D721Med (cell line): ENCODE measurements at regions not wholly inside any gene's neighbourhood (a gene's known extent, or its start where the extent isn't known, plus 50 kb on each side); places are given as distances from the start of the nearest gene placed in this dataset.
"Not testable (repeated sequence)": the region's sequence is repeated elsewhere in the genome, so short reads cannot be mapped to it uniquely, and the experiment has no call there.

ENCODE experiments used
- DNase-seq: peaks from one replicate; pipeline ENCODE4 v3.0.0; 2011; ENCODE audit warnings: low spot score; ENCODE audit not compliant: insufficient read length
- FAIRE-seq: peaks from 2 replicates; lab custom pipeline; 2011; peaks lifted over from hg19 to GRCh38; lab: Jason Lieb, UNC
- TF ChIP-seq, protein P1 (sequence below): IDR thresholded peaks from 2 replicates; pipeline ENCODE4 v1.5.1; 2012; ENCODE audit warnings: mild to moderate bottlenecking, control low read depth; ENCODE audit not compliant: insufficient read depth; ENCODE audit errors: missing control alignments

DNA sequence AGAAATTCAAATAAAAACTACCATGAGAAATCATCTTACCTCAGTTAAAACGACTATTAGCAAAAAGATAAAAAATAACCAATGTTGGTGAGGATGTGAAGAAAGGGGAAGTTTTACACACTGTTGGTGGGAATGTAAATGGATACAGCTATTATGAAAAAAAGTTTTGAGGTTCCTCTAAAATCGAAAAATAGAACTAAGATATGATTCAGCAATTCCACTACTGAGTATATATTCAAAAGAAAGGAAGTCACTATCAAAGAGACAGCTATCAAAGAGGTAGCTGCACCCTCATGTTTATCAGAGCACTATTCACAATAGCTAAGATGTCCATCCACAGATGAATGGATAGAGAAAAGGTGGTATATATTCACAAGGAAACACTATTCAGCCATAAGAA lies 1888.4 kb downstream of the MAT2B start:
- TF ChIP-seq, protein P1, sequence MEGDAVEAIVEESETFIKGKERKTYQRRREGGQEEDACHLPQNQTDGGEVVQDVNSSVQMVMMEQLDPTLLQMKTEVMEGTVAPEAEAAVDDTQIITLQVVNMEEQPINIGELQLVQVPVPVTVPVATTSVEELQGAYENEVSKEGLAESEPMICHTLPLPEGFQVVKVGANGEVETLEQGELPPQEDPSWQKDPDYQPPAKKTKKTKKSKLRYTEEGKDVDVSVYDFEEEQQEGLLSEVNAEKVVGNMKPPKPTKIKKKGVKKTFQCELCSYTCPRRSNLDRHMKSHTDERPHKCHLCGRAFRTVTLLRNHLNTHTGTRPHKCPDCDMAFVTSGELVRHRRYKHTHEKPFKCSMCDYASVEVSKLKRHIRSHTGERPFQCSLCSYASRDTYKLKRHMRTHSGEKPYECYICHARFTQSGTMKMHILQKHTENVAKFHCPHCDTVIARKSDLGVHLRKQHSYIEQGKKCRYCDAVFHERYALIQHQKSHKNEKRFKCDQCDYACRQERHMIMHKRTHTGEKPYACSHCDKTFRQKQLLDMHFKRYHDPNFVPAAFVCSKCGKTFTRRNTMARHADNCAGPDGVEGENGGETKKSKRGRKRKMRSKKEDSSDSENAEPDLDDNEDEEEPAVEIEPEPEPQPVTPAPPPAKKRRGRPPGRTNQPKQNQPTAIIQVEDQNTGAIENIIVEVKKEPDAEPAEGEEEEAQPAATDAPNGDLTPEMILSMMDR: no peak
- FAIRE-seq (no peak), DNase-seq (no peak)

GRCh38 chr5:165397516-165397915 lies 1892.1 kb downstream of the MAT2B start:
- FAIRE-seq: no peak

GRCh38 chr5:165400086-165400485 lies 1894.7 kb downstream of the MAT2B start:
- peak; percentile 53 for FAIRE-seq
- no peak for DNase-seq
- TF ChIP-seq, protein P1: no peak

More at GRCh38 chr5:165397516-165397915, 1892.1 kb downstream of the MAT2B start:
- DNase-seq: no peak
- TF ChIP-seq, protein P1: no peak

DNA sequence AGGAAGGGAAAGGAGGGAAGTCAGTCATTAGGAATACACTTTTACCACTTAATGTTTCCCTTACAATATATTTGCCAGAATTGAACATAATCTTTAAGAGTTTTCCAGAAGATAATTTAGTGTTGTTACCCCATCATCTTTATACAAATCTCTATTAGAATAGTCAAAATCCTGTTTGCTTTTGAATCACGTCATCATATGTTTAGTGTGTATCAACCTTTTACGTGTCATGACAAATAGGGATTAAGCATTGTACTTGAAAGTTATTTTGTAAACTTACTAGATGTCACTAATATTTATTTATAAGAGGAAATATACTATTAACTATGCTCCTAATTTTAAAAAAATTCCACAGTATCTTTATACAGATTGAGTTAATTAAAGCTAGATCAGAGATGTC lies 1899.5 kb downstream of the MAT2B start:
- TF ChIP-seq, protein P1: no peak
- DNase-seq (no peak), FAIRE-seq (no peak)

- FAIRE-seq: no peak
- DNase-seq: no peak
- TF ChIP-seq, protein P1: no peak
Observed at GRCh38 chr5:165405340-165405739, 1899.9 kb downstream of the MAT2B start.

- DNase-seq: no peak
- TF ChIP-seq, protein P1: no peak
- no peak for FAIRE-seq
Observed at GRCh38 chr5:165407352-165407751, 1901.9 kb downstream of the MAT2B start.

GRCh38 chr5:165410476-165410875 lies 1905.1 kb downstream of the MAT2B start:
- DNase-seq: no peak
- FAIRE-seq: no peak
- TF ChIP-seq, protein P1: no peak

- FAIRE-seq: not testable (repeated sequence)
Observed at GRCh38 chr5:165411532-165411931, 1906.1 kb downstream of the MAT2B start.

More at GRCh38 chr5:165411532-165411931, 1906.1 kb downstream of the MAT2B start:
- DNase-seq: not testable (repeated sequence)
